HT1080 (cell line): ENCODE measurements at regions not wholly inside any gene's neighbourhood (a gene's known extent, or its start where the extent isn't known, plus 50 kb on each side); places are given as distances from the start of the nearest gene placed in this dataset.
"Not testable (repeated sequence)": the region's sequence is repeated elsewhere in the genome, so short reads cannot be mapped to it uniquely, and the experiment has no call there.

Experiments used
- DNase-seq: peaks from one replicate; pipeline ENCODE4 v3.0.0-alpha.2; 2015; ENCODE audit warnings: low read depth

- DNase-seq, result no peak
These were observed 75.7 kb downstream of the C18orf54 start for GRCh38 chr18:54433368-54433767.

GRCh38 chr18:54433857-54434256, 76.2 kb downstream of the C18orf54 start:
- no peak for DNase-seq

- no peak for DNase-seq
These were observed 76.7 kb downstream of the C18orf54 start for GRCh38 chr18:54434453-54434852.

- no peak for DNase-seq
These were observed 78.8 kb downstream of the C18orf54 start for GRCh38 chr18:54436501-54436900.

GRCh38 chr18:54440292-54440691, 82.6 kb downstream of the C18orf54 start:
- DNase-seq, result no peak

- DNase-seq, result peak; percentile 65
These were observed 86.7 kb downstream of the C18orf54 start for GRCh38 chr18:54444319-54444914.

GRCh38 chr18:54453996-54454395, 96.3 kb downstream of the C18orf54 start:
- no peak for DNase-seq

GRCh38 chr18:54465502-54465901, 107.8 kb downstream of the C18orf54 start:
- no peak for DNase-seq

GRCh38 chr18:54466248-54467005, 108.7 kb downstream of the C18orf54 start:
- DNase-seq, result no peak

GRCh38 chr18:54479365-54479764, 111.7 kb upstream of the DYNAP start:
- DNase-seq, result no peak

- no peak for DNase-seq
These were observed 110.4 kb upstream of the DYNAP start for GRCh38 chr18:54480616-54481015.

GRCh38 chr18:54502451-54502850, 88.6 kb upstream of the DYNAP start:
- not testable (repeated sequence) for DNase-seq

- no peak for DNase-seq
These were observed 87.7 kb upstream of the DYNAP start for GRCh38 chr18:54503131-54503894.

- DNase-seq, result no peak
These were observed 84.4 kb upstream of the DYNAP start for GRCh38 chr18:54506516-54507261.

- no peak for DNase-seq
These were observed 81.3 kb upstream of the DYNAP start for GRCh38 chr18:54509793-54510192.

- DNase-seq, result no peak
These were observed 75.9 kb upstream of the DYNAP start for GRCh38 chr18:54515149-54515548.

- no peak for DNase-seq
These were observed 73.5 kb upstream of the DYNAP start for GRCh38 chr18:54517521-54517920.

GRCh38 chr18:54521846-54522245, 69.2 kb upstream of the DYNAP start:
- no peak for DNase-seq

- no peak for DNase-seq
These were observed 62.1 kb upstream of the DYNAP start for GRCh38 chr18:54528942-54529376.

GRCh38 chr18:54529444-54529843, 61.6 kb upstream of the DYNAP start:
- DNase-seq, result no peak

GRCh38 chr18:54530285-54530684, 60.8 kb upstream of the DYNAP start:
- no peak for DNase-seq
